GM23338 (cell line): ENCODE measurements at regions not wholly inside any gene's neighbourhood (a gene's known extent, or its start where the extent isn't known, plus 50 kb on each side); places are given as distances from the start of the nearest gene placed in this dataset.

Source experiments
- ATAC-seq: fragments of 200-7000 bp; cut with Tn5 transposase; 3 replicates; pipeline ENCODE4 v1.9.1; 2020
- DNase-seq: peaks from one replicate; pipeline ENCODE4 v3.0.0-alpha.2; 2015; ENCODE audit warnings: low spot score
- H2AFZ ChIP-seq: fragments of 200-600 bp; sonication (generic); 2 replicates; pipeline ENCODE4 v1.8.0; 2016; ENCODE audit warnings: antibody characterized with exemption, mild to moderate bottlenecking, moderate library complexity
- H3F3A ChIP-seq: fragments of 200-600 bp; sonication (generic); replicated peaks from 2 replicates; pipeline ENCODE4 v1.8.0; 2017; ENCODE audit warnings: antibody characterized with exemption, mixed run types, low read depth
- H3K27ac ChIP-seq: fragments of 200-600 bp; sonication (generic); 2 replicates; pipeline ENCODE4 v1.6.1; 2016; ENCODE audit warnings: low read depth
- H3K27me3 ChIP-seq: fragments of 200-600 bp; sonication (generic); 2 replicates; pipeline ENCODE4 v1.8.0; 2016; ENCODE audit warnings: mild to moderate bottlenecking, mixed run types, moderate library complexity; ENCODE audit not compliant: insufficient read depth
- H3K36me3 ChIP-seq: fragments of 200-600 bp; sonication (generic); 2 replicates; pipeline ENCODE4 v1.8.0; 2016; ENCODE audit warnings: mild to moderate bottlenecking; ENCODE audit not compliant: insufficient read depth
- H3K4me1 ChIP-seq: fragments of 200-600 bp; sonication (generic); 2 replicates; pipeline ENCODE4 v1.8.0; 2016; ENCODE audit warnings: mild to moderate bottlenecking, moderate library complexity; ENCODE audit not compliant: insufficient read depth
- H3K4me2 ChIP-seq: fragments of 200-600 bp; sonication (generic); 2 replicates; pipeline ENCODE4 v1.7.1; 2017; ENCODE audit warnings: mixed run types
- H3K4me3 ChIP-seq: fragments of 200-600 bp; sonication (generic); 2 replicates; pipeline ENCODE4 v1.6.1; 2016; ENCODE audit warnings: mixed run types
- H3K79me2 ChIP-seq: fragments of 200-600 bp; sonication (generic); replicated peaks from 2 replicates; pipeline ENCODE4 v1.8.0; 2017; ENCODE audit warnings: mild to moderate bottlenecking; ENCODE audit not compliant: insufficient read depth
- H3K9me2 ChIP-seq: fragments of 200-600 bp; sonication (generic); 2 replicates; pipeline ENCODE4 v1.8.0; 2017; ENCODE audit not compliant: insufficient read depth
- H4K20me1 ChIP-seq: fragments of 200-600 bp; sonication (generic); replicated peaks from 2 replicates; pipeline ENCODE4 v1.8.0; 2017; ENCODE audit warnings: mild to moderate bottlenecking; ENCODE audit not compliant: insufficient read depth
- H3K27ac Mint-ChIP-seq: 2 replicates; pipeline ENCODE4 v1.8.0; 2020; ENCODE audit warnings: inconsistent platforms, mild to moderate bottlenecking, moderate library complexity, mixed read lengths
- H3K27me3 Mint-ChIP-seq: 3 replicates; pipeline ENCODE4 v1.8.0; 2022; ENCODE audit warnings: low read depth, mild to moderate bottlenecking, moderate library complexity, mixed read lengths, inconsistent platforms; ENCODE audit not compliant: insufficient read depth, poor library complexity
- H3K36me3 Mint-ChIP-seq: 3 replicates; pipeline ENCODE4 v1.8.0; 2021; ENCODE audit warnings: low read depth, mild to moderate bottlenecking, inconsistent platforms, moderate library complexity, mixed read lengths
- H3K4me1 Mint-ChIP-seq: 3 replicates; pipeline ENCODE4 v1.8.0; 2020; ENCODE audit warnings: mild to moderate bottlenecking, inconsistent platforms, mixed read lengths
- H3K4me3 Mint-ChIP-seq: 3 replicates; pipeline ENCODE4 v1.8.0; 2021; ENCODE audit warnings: moderate library complexity, mild to moderate bottlenecking, inconsistent platforms, mixed read lengths
- H3K9me3 Mint-ChIP-seq: 3 replicates; pipeline ENCODE4 v1.8.0; 2020; ENCODE audit warnings: moderate library complexity, mild to moderate bottlenecking, inconsistent platforms, mixed read lengths
- CREB1 ChIP-seq: fragments of 250-450 bp; sonication (Bioruptor Pico); IDR thresholded peaks from 2 replicates; pipeline ENCODE4 v1.5.0; 2020; ENCODE audit warnings: low read depth, mild to moderate bottlenecking, moderate library complexity
- ETS1 ChIP-seq: IDR thresholded peaks from 2 replicates; pipeline ENCODE4 v1.6.1; 2016; ENCODE audit warnings: antibody characterized with exemption
- EZH2 ChIP-seq: fragments of 200-600 bp; sonication (generic); IDR thresholded peaks from one replicate; pipeline ENCODE4 v1.8.0; 2017; ENCODE audit warnings: antibody characterized with exemption, mild to moderate bottlenecking, low read depth; ENCODE audit not compliant: unreplicated experiment
- EZH2phosphoT487 ChIP-seq: fragments of 200-600 bp; sonication (generic); IDR thresholded peaks from one replicate; pipeline ENCODE4 v1.8.1; 2018; ENCODE audit warnings: antibody characterized with exemption; ENCODE audit not compliant: unreplicated experiment
- POLR2AphosphoS5 ChIP-seq: IDR thresholded peaks from 2 replicates; pipeline ENCODE4 v1.6.1; 2016; ENCODE audit warnings: antibody characterized with exemption, low read depth
- REST ChIP-seq: IDR thresholded peaks from one replicate; pipeline ENCODE4 v1.6.1; 2018; ENCODE audit warnings: antibody characterized with exemption; ENCODE audit not compliant: unreplicated experiment
- ZNF114 ChIP-seq: fragments of 250-450 bp; sonication (Bioruptor Pico); IDR thresholded peaks from 2 replicates; pipeline ENCODE4 v1.5.0; 2020; ENCODE audit warnings: mild to moderate bottlenecking, moderate library complexity
- ZNF462 ChIP-seq: fragments of 250-450 bp; sonication (Bioruptor Pico); IDR thresholded peaks from 2 replicates; pipeline ENCODE4 v1.5.0; 2020; ENCODE audit warnings: mild to moderate bottlenecking, moderate library complexity

DNA sequence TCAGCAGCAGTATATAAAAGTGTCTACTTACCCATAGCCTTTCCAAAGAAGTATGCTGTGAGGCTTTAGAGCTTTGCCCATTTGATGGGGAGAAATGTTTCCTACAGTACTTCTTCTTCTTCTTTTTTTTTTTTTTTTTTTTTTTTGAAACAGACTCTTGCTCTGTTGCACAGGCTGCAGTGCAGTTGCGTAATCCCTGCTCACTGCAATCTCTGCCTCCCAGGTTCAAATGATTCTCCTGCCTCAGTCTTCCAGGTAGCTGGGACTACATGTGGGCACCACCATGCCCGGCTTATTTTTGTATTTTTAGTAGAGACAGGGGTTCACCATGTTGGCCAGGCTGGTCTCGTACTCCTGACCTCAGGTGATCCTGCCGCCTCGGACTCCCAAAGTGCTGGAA is 101.7 kb upstream of the TMEM26 start (continued):
- TF ChIP-seq REST, result no peak
- TF ChIP-seq POLR2AphosphoS5, result no peak
- no peak for TF ChIP-seq EZH2
- TF ChIP-seq ETS1, result no peak
- no peak for TF ChIP-seq EZH2phosphoT487
- TF ChIP-seq CREB1, result no peak

- H3K27ac Mint-ChIP-seq, result no peak overlapping the region
- ATAC-seq (no peak), DNase-seq (no peak)
- H3K4me1 Mint-ChIP-seq, result no peaks in the 10 kb centered on the region
- no peaks in the 10 kb centered on the region for H3K36me3 Mint-ChIP-seq
- no peak overlapping the region for H3K4me3 Mint-ChIP-seq
- Histone ChIP-seq H4K20me1 (no peaks in the 10 kb centered on the region), H3K27me3 (no peaks in the 10 kb centered on the region), H3K4me1 (no peaks in the 10 kb centered on the region), H3K79me2 (no peaks in the 10 kb centered on the region), H3F3A (no peaks in the 10 kb centered on the region), H2AFZ (no peak overlapping the region), H3K27ac (no peak overlapping the region), H3K4me3 (no peak overlapping the region), H3K9me2 (peaks cover 8% of the 10 kb centered on the region; the same call in 1 of the 2 replicates), H3K36me3 (no peaks in the 10 kb centered on the region), H3K4me2 (no peak overlapping the region)
- H3K27me3 Mint-ChIP-seq, result no peaks in the 10 kb centered on the region
- TF ChIP-seq ETS1, result no peak
- no peak for TF ChIP-seq ZNF462 (CRISPR knock-in tag)
- no peak for TF ChIP-seq EZH2
- TF ChIP-seq ZNF114 (CRISPR knock-in tag), result no peak
- no peaks in the 10 kb centered on the region for H3K9me3 Mint-ChIP-seq
Observed at GRCh38 chr10:61549861-61550260, 96.7 kb upstream of the TMEM26 start.
